ENCODE measurements at regions not wholly inside any gene's neighbourhood (a gene's known extent, or its start where the extent isn't known, plus 50 kb on each side); places are given as distances from the start of the nearest gene placed in this dataset.

DNA sequence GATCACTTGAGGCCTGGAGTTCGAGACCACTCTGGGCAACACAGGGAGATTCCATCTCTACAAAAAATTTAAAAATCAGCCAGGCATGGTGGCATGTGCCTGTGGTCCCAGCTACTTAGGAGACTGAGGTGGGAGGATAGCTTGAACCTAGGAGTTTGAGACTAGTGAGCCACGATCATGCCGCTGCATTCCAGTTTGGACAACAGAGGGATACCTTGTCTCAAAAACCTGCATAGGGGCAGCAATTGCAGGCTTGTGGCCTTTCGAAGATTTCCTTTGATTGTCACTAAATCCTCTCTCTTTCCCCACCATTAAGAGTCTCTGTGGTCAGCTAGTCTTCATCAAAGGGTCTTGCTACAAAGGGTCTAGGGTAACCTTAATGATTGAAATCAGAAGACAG lies 60.3 kb downstream of the UTRN start (continued):
- TF ChIP-seq, protein P1, sequence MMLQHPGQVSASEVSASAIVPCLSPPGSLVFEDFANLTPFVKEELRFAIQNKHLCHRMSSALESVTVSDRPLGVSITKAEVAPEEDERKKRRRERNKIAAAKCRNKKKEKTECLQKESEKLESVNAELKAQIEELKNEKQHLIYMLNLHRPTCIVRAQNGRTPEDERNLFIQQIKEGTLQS (IDR thresholded peaks at IDR 0.05): no peak

DNA sequence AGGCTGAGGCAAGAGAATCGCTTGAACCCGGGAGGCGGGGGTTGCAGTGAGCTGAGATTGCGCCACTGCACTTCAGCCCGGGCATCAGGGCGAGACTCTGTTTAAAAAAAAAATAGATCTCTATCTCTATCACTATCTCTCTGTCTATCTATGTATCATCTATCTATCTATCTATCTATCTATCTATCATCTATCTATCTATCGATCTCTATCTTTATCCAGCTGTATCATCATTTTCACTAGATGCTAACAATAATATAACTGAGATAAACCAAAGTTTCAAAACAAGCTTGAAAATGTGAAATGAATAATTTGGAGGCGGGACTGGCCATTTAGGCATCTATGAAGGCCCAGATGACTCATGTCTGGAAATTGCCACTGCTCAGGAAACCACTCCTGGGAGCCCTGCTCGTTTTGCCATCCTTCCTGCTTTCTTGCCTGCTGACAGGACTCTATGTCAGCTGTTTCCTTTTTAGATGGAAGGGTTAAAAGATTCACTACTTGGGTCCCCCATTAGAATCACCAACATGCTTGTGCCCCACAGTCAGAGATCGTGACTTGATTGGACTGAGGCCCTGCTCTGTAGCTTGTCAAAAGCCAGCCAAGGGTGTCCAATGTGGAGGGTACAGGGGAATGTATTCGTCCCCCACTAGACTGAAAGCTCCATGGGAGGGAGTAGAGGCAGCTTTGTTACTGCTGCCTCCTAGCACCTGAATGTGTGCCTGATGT lies 61.7 kb downstream of the UTRN start:
- Histone ChIP-seq H3K4me3 (ENCODE audit: low read depth in 1 of 3, low read length in 3 of 3) (no peak overlapping the region), H3K36me3 (ENCODE audit: control insufficient read depth in 4 of 4, insufficient read depth in 3 of 4, low read depth in 1 of 4, low read length in 3 of 4) (no peaks in the 10 kb centered on the region), H3K27me3 (ENCODE audit: control insufficient read depth in 4 of 4, insufficient read depth in 4 of 4, low read length in 3 of 4) (no peaks in the 10 kb centered on the region), H3K27ac (ENCODE audit: low read depth in 1 of 2, low read length in 2 of 2) (peak overlapping the region in 1 of 2 donors; percentile 31), H3K9me3 (ENCODE audit: control insufficient read depth in 4 of 4, low read length in 3 of 4) (no peaks in the 10 kb centered on the region), H3K9ac (ENCODE audit: low read depth in 1 of 2, low read length in 2 of 2) (no peak overlapping the region), H3K4me1 (ENCODE audit: control insufficient read depth in 4 of 4, insufficient read depth in 4 of 4, low read length in 3 of 4) (peaks cover 6 to 26% (median 13%) of the 10 kb centered on the region in 4 donors)
- TF ChIP-seq FOXA2 (IDR thresholded peaks at IDR 0.05) (no peak), SP1 (IDR thresholded peaks at IDR 0.05) (no peak), YY1 (IDR thresholded peaks at IDR 0.05) (no peak)
- TF ChIP-seq, protein P2, sequence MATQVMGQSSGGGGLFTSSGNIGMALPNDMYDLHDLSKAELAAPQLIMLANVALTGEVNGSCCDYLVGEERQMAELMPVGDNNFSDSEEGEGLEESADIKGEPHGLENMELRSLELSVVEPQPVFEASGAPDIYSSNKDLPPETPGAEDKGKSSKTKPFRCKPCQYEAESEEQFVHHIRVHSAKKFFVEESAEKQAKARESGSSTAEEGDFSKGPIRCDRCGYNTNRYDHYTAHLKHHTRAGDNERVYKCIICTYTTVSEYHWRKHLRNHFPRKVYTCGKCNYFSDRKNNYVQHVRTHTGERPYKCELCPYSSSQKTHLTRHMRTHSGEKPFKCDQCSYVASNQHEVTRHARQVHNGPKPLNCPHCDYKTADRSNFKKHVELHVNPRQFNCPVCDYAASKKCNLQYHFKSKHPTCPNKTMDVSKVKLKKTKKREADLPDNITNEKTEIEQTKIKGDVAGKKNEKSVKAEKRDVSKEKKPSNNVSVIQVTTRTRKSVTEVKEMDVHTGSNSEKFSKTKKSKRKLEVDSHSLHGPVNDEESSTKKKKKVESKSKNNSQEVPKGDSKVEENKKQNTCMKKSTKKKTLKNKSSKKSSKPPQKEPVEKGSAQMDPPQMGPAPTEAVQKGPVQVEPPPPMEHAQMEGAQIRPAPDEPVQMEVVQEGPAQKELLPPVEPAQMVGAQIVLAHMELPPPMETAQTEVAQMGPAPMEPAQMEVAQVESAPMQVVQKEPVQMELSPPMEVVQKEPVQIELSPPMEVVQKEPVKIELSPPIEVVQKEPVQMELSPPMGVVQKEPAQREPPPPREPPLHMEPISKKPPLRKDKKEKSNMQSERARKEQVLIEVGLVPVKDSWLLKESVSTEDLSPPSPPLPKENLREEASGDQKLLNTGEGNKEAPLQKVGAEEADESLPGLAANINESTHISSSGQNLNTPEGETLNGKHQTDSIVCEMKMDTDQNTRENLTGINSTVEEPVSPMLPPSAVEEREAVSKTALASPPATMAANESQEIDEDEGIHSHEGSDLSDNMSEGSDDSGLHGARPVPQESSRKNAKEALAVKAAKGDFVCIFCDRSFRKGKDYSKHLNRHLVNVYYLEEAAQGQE (IDR thresholded peaks at IDR 0.05): no peak
- TF ChIP-seq, protein P3, sequence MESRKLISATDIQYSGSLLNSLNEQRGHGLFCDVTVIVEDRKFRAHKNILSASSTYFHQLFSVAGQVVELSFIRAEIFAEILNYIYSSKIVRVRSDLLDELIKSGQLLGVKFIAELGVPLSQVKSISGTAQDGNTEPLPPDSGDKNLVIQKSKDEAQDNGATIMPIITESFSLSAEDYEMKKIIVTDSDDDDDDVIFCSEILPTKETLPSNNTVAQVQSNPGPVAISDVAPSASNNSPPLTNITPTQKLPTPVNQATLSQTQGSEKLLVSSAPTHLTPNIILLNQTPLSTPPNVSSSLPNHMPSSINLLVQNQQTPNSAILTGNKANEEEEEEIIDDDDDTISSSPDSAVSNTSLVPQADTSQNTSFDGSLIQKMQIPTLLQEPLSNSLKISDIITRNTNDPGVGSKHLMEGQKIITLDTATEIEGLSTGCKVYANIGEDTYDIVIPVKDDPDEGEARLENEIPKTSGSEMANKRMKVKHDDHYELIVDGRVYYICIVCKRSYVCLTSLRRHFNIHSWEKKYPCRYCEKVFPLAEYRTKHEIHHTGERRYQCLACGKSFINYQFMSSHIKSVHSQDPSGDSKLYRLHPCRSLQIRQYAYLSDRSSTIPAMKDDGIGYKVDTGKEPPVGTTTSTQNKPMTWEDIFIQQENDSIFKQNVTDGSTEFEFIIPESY (IDR thresholded peaks at IDR 0.05): no peak
- TF ChIP-seq, protein P1 (IDR thresholded peaks at IDR 0.05): no peak
- 84% methylated on average over 11 of the region's 11 CpGs for WGBS
- DNase-seq (ENCODE audit: low spot score): no peak

DNA sequence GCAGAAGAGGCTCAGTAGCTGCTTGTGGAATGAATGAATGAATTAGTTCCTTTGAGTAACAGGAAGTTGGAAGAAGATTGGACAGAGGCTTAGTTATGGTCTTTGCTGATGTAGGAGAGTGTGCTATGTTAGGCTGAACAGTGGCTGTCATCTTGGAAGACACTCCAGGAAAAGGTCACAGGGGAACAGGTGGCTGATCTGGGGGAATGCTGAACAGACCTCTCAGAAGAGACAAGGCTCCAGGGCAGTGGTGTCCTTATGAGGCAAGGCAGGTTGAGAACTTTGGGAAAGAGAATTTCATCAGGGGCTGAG lies 62.3 kb downstream of the UTRN start:
- no peak overlapping the region for H3K4me3 ChIP-seq (ENCODE audit: low read depth in 1 of 3, low read length in 3 of 3)
- H3K9ac ChIP-seq (ENCODE audit: low read depth in 1 of 2, low read length in 2 of 2): no peak overlapping the region
- H3K36me3 ChIP-seq (ENCODE audit: control insufficient read depth in 4 of 4, insufficient read depth in 3 of 4, low read depth in 1 of 4, low read length in 3 of 4): no peaks in the 10 kb centered on the region
- DNase-seq (ENCODE audit: low spot score): no peak
- peak overlapping the region in 1 of 2 donors; percentile 31 for H3K27ac ChIP-seq (ENCODE audit: low read depth in 1 of 2, low read length in 2 of 2)
- no peaks in the 10 kb centered on the region for H3K27me3 ChIP-seq (ENCODE audit: control insufficient read depth in 4 of 4, insufficient read depth in 4 of 4, low read length in 3 of 4)
- H3K4me1 ChIP-seq (ENCODE audit: control insufficient read depth in 4 of 4, insufficient read depth in 4 of 4, low read length in 3 of 4): peaks cover 3 to 27% (median 13%) of the 10 kb centered on the region in 4 donors
- TF ChIP-seq, protein P3 (IDR thresholded peaks at IDR 0.05): no peak
- no peaks in the 10 kb centered on the region for H3K9me3 ChIP-seq (ENCODE audit: control insufficient read depth in 4 of 4, low read length in 3 of 4)

All from liver (tissue), 7 donors.